RPMI7951 (cell line): ENCODE measurements at regions not wholly inside any gene's neighbourhood (a gene's known extent, or its start where the extent isn't known, plus 50 kb on each side); places are given as distances from the start of the nearest gene placed in this dataset.
"Not testable (repeated sequence)": the region's sequence is repeated elsewhere in the genome, so short reads cannot be mapped to it uniquely, and the experiment has no call there.

Experiments
- DNase-seq: peaks from one replicate; pipeline ENCODE4 v3.0.0-alpha.2; 2012; ENCODE audit warnings: low read depth

- DNase-seq, result no peak
Measured at GRCh38 chr4:20196476-20196875, 55.2 kb upstream of the SLIT2 start.

DNA sequence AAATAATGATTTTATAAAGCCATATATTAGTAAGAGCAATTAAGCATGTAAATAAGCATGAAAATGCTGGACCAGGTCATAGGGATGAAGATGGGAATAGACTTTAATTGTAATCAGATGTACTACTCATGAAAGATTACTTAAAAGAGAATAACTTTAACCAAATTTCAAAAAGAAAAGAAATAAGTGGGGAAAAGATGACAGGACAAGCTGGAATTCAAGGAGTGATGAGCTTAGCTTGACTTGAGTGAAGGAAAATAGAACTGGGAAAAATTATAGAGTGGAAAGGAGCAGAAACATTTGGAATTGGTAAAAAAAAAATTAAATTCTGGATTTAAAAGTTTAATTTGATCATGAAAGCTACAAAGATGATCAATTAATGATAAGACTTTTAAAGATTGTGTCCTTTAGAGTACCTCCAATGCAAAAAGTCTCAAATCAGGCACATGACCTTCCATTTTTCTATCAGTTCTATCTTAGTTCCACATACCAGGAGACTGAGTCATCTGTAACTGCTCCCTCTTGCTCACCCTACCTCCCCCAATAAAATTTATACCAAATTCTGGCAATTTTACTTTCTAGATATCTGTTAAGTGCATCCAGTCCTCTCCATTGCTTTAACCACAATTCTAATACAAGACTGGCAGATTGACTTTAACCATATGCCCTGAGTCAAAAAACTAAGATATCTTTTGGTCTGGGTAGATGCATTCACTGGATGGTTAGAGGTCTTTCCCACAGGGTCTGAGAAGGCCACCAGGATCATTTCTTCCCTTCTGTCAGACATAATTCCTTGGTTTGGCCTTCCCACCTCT is 56.4 kb upstream of the SLIT2 start:
- peak; percentile 84 for DNase-seq

- DNase-seq, result peak; percentile 71
Measured at GRCh38 chr4:20194123-20195013, 57.3 kb upstream of the SLIT2 start.

DNA sequence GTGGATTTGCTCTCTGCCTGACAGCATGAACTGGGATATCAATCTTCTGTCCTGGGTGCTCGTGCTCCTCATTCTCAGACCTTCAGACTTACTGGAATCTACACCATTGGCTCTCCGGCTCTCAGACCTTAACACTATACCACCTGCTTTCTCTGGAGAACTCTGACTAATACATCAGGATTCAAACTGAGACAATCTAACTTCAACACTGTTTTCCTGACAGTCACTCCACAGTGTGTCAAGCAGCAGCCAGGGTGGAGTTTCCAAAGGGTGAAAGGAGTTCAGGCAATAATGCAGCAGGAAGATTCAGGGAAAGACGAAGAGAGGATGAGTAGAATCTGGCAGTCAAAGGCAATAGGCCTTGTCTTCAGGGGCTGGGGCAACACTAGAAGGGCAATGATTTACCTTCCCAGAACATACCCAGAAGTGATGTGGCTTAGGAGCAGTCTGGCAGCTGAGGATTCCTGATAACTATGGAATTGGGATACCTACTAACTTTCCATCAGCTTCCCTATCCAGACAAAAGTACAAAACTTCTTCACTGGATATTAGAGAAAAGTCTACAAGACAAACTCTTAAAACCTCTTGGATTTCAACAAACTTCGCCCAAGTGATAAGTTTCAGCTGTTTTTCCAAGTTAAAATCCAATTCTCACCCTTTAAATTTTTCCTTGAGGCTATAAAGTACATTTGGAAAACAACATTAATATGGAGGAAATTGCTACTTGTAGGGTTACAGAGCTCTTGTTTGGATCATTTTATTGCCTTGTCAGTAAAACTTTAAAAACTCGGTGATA is 58.4 kb upstream of the SLIT2 start:
- DNase-seq, result peak; percentile 66

DNA sequence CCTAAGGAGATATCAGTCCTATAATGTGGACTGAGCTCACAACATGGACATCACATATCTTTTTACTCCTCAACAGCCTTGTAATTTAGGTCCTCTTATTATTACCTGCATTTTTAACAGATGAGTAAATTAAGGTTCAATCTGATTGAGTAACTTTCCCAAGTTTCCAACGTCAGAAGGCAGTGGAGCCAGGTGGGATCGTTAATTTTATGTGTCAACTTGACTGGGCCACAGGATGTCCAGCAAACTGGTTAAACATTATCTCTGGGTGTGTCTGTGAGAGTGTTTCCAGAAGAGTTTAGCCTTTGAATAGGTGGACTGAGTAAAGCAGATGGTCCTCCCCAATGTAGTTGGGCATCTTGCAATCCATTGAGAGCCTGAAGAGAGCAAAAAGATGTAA is 59.0 kb upstream of the SLIT2 start:
- no peak for DNase-seq

- DNase-seq, result no peak
Measured at GRCh38 chr4:20185103-20185502, 66.6 kb upstream of the SLIT2 start.

GRCh38 chr4:20183131-20183530 is 68.6 kb upstream of the SLIT2 start:
- DNase-seq, result not testable (repeated sequence)

GRCh38 chr4:20181926-20182325 is 69.8 kb upstream of the SLIT2 start:
- DNase-seq, result no peak

- no peak for DNase-seq
Measured at GRCh38 chr4:20180509-20180908, 71.2 kb upstream of the SLIT2 start.

DNA sequence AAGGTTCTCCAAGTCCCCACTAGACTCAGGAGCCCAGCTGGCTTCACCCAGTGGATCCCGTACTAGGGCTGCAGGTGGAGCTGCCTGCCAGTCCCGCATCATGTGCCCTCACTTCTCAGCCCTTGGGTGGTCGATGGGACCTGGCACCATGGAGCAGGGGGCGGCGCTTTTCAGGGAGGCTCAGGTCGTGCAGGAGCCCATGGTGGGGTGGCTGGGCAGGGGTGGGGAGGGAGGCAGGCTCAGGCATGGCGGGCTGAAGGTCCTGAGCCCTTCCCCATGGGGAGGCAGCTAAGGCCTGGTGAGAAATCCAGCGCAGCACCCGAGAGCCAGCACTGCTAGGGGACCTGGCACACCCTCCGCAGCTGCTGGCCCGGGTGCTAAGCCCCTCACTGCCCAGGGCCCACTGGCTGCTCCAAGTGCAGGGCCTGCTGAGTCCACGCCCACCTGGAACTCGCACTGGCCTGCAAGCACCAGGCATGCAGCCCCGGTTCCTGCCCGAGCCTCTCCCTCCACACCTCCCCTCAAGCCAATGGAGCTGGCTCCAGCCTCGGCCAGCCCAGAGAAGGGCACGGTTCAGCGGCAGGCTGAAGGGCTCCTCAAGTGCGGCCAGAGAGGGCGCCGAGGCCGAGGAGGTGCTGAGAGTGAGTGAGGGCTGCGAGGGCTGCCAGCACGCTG is 72.7 kb upstream of the SLIT2 start:
- DNase-seq, result no peak

DNA sequence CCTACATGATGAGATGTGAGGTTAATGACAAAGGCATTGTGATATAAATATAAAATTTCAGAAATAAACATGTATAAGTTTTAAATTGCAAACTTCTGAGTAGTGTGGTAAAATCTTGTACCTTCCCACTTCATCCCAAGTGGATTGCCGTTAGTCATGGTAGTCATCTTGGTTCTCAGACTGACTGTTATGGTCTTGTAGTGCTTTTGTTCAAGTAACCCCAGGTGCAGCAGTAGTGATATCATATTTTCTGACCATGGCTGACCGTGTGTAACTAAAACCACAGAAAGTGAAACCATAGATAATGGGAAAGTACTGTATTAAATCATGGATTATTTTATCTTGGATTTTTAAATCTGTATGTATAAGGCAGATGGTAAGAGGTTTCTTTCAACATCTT is 74.8 kb upstream of the SLIT2 start:
- DNase-seq, result peak; percentile 58

DNA sequence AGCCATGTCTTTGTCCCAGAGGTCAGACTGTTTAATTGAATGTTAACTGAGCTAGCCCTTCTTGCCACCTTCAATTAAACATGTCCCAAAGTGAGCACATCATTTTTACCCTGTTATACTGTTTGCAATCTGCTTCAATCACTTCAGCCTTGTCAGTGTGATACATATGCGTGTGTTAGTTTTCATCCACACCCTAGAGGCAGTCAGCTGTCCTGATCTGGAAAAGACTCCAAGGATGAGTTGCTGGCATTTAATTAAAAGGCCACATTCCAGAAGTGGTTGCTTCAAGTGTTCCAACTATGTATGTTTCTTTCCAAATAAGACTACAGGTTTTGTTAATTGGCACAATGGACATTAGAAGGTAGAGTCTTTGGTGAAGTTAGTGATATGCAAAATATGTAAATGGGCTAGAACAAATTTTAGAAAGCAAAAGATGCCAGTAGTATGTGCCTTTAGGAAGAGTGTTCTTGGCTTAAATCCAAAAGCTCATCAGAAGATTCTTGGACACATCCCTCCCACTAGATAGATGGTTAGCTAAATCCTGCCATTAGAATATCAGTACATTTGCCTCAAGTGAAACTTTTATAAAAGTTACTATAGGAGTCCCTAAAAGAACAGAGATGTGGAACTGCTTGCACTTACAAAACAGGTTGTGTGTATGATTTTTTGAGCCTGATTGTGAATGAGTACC is 79.5 kb upstream of the SLIT2 start:
- DNase-seq, result peak; percentile 60

DNA sequence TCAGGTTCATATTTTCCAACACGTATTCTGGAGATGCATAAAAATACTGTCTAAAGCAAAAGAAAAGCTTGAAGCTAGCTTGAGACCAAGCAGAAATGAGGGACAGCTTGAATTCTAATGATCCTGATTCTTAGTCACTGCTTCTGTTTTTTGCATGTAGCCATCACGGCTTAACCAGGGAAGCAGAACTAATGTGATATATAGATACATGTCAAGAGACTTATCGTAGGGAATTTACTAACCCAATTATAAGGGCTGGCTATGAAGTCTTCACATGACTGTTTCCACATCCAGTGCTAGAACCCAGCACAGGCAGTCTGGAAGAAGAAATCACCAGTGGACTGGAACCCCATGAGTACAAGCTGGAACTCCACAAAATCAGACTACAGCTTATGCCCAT is 85.2 kb upstream of the SLIT2 start:
- no peak for DNase-seq

DNA sequence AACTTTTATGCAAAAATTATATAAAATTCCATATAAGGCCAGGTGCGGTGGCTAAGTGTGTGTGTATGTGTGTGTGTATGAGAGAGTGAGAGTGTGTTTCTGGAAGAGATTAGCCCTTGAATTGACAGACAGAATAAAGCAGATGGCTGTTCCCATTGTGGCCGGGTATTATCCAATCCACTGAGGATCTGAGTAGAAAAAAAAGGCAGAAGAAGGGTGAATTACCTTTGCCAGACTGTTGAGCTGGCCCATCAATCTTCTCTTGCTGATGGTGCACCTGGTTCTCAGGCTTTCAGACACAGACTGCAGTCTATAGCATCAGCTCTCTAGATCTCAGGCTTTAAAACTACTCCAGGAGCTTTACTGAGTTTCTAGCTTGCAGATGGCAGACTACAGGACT is 92.2 kb upstream of the SLIT2 start:
- DNase-seq, result no peak

GRCh38 chr4:20158195-20158594 is 93.5 kb upstream of the SLIT2 start:
- DNase-seq, result no peak

DNA sequence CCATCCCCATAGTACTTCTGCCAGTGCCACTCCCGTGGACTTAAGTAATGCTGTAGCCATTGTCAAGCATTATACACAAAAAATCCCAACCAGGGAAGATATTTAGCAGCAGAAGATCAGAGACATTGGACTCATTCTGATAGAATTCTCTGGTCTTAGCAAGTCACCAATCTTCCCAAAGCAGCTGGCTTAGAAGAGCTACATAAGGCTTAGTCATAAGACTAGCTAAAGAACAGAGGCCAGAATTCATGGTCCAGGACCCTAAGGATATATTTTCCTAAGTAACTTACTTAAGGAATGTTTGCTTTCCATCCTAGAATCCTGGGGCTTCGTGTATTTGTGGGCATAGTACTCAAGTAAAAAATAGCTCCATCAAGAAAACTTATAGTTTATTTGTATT is 100.3 kb upstream of the SLIT2 start:
- DNase-seq, result peak; percentile 23

DNA sequence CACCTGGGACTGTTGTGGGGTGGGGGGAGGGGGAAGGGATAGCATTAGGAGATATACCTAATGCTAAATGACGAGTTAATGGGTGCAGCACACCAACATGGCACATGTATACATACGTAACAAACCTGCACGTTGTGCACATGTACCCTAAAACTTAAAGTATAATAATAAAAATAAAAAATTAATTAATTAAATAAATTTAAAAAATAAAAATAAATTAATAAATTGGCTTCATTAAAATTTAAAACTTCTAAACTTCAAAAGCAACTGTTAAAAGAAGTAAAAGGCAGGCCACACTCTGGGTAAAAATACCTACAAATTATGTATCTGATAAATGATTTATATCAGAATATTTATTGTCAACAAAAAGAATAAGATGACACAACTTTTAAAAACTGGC is 102.6 kb upstream of the SLIT2 start:
- DNase-seq, result not testable (repeated sequence)

DNA sequence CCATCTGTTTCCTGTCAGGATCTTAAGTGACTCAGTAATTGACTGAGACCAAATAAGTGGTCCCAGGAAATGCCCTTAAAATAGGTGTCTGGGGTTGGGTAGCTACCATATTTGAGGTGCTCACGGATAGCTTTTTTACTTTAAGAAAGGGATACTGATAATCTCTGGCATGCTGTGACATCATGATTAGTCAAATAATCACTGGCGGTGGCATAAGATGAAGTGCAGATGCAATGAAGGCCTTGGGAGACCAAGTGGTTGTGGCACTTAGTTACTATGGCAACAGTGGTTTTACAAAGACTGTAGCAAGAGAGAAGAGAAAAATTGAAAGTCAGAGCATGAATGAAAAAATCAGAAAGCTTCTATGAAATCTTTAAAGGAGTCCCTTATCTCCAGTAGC is 114.5 kb upstream of the SLIT2 start:
- DNase-seq, result peak; percentile 76

- no peak for DNase-seq
Measured at GRCh38 chr4:20127626-20128025, 124.1 kb upstream of the SLIT2 start.

DNA sequence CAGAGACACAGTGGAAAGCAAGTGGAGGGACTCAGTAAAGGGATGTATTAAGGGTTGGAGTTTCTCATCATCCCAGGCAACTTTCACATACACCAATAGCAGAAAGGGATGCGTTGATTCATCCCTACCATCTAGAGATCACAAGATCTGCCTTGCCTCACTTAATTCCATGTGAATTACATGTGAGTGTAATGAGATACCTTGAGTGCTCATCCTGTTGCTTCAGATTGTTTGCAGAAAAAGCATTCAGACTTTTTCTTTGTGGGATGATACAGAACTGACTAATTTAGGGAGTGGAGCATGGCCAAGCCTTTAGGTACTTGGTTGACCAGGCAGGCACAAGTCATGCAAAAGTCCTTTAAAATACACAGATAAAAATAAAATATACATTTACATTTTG is 124.8 kb upstream of the SLIT2 start:
- DNase-seq, result peak; percentile 18
